Posterior cingulate gyrus (tissue), 11 donors: ENCODE measurements at regions not wholly inside any gene's neighbourhood (a gene's known extent, or its start where the extent isn't known, plus 50 kb on each side); places are given as distances from the start of the nearest gene placed in this dataset.
A peak's percentile ranks its signal among the peaks of the same experiment; 100 is the strongest.
"Not testable (repeated sequence)": the region's sequence is repeated elsewhere in the genome, so short reads cannot be mapped to it uniquely, and the experiment has no call there.

Experiments
- DNase-seq, 10 donors: peaks; one replicate each; pipeline versions ENCODE4 v3.0.0 to v3.0.0-alpha.2; 2020 to 2021; ENCODE audit warnings: mixed read lengths in 3 of 10
- intact Hi-C: fragments of 100-400 bp; cut with DNase I; formaldehyde crosslinking; loops from one replicate; pipeline ENCODE4 v1.15.1; 2023

GRCh38 chr6:7028963-7029362, 78.8 kb upstream of the RREB1 start:
- intact Hi-C loops, DNase-seq: not testable (repeated sequence)

GRCh38 chr6:7030968-7031367, 76.8 kb upstream of the RREB1 start:
- DNase-seq, intact Hi-C loops: not testable (repeated sequence)

DNA sequence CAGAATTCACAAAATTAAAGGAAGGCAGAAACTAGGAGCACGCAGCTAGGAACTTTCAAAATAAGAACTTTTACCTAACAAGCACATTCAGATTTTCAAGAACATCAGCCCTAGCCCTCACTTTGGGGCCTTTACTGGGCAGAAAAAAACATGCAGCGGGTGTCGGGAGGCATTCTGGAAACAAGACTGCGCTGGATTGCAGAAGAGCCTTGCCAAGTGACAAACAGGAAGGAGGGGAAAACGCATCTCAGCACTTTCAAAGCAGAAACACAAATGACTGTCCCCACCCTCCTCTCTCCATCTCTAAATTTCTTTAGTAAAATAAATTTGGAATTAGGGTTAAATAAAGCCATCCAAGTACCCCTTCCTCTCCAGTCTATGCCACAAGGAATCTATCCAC, 74.6 kb upstream of the RREB1 start:
- intact Hi-C loops = no loop called here
- DNase-seq = no peak

DNA sequence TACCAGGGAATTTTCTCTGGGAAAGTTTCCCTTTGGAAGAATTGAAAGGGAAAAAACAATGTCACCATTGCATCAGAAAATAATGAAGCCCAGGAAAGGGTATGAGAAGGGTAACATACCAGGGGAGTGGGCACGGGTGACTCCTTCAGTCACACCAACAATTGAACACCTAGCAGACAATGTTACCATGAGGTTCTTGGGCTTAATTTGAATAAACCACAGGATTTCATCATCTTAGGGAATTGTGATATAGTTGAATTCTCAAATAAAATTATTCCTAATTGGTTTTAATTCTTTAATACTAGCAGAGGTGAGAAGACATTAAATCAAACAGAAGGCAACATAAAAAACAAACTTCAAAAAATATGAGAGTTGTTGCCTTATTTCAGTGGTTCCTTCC, 73.7 kb upstream of the RREB1 start:
- intact Hi-C loops = no loop called here
- DNase-seq = no peak

DNA sequence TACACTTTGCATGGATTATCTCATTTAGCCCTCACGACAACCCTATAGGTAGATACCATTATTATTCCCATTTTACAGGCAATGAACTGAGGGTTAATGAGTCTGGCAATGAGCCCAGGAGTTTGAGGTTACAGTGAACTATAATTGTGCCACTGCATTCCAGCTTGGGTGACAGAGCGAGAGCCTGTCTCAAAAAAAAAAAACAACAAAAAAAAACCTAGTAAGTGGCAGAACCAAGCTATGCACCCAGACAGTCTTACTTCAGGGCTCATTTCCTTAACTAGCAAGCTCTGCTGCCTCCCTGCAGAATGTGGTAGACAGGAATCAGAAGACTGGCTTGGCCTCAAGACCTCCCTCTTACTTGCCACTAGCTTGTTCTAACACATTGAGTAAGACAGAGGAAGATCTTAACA, 71.9 kb upstream of the RREB1 start:
- intact Hi-C loops = no loop called here
- no peak for DNase-seq

GRCh38 chr6:7041511-7042026, 66.2 kb upstream of the RREB1 start:
- intact Hi-C loops = no loop called here
- DNase-seq = no peak

DNA sequence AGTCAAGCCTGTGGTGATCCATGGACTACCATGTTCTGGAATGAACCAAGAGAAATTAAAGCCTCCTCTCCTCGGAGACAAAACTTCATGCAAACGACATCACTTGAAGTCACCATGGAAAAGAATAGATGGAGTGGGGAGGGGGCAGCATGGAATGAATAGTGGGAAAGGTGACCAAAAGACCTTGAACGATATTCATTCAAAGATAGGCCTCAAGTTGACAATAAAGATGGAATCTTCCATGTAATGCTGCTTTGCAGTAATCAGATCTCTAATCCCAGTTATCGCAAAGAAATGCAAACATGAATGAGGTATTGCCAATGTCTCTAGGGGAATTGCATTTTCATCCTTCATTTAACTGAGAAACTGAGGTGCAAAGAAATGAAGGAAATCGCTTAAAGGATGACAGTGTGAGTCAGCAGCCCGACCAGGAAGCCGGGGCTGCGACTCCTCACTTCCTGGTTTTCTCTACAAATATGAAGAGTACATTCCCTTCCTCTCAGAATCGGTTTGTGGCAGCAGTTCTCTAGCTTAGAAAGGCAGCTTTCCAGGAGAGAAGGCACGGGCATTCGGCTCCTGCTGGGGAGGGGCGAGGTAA, 65.6 kb upstream of the RREB1 start:
- no peak for DNase-seq
- intact Hi-C loops = no loop called here

- intact Hi-C loops = no loop called here
- no peak for DNase-seq
These were observed 64.9 kb upstream of the RREB1 start for GRCh38 chr6:7042654-7043545.

- DNase-seq = no peak
- intact Hi-C loops = no loop called here
These were observed 62.4 kb upstream of the RREB1 start for GRCh38 chr6:7045331-7045730.

DNA sequence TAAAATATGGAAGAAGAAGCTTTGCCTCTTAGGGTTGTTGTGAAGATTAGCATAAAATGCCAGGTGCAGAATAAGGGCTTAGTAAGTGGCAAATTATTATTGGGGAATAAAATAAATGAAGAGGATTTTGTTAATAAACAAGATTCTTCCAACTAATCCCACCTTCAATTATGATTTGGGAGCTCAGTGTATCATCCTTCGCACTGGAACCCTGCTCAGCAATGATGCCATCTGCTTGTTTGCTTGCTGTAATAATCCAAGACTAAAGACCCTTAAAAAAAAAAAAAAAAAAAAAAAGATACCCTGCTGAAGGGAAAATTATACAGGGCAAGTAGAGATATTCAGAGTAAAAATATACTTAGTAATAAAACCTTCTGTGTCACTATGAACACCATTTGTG, 62.0 kb upstream of the RREB1 start:
- DNase-seq = no peak
- intact Hi-C loops = no loop called here

DNA sequence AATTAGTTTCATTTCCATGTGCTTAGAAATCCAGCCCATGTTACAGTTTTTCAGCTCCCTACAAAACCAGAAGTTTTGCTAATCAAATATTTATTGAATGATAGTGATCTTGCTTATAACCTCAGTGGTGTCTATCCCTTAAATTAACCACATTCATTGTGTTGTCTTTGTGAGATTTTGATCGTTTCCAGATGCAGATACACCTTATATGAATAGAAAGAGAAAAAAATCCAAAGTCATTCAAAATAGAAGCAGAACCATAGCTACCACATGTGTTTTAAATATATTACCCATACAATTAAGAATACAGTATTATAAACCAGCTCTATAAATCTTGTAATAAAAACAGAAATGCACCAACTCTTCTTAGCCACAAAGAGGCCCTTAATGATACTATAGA, 60.6 kb upstream of the RREB1 start:
- no peak for DNase-seq
- intact Hi-C loops = no loop called here

DNA sequence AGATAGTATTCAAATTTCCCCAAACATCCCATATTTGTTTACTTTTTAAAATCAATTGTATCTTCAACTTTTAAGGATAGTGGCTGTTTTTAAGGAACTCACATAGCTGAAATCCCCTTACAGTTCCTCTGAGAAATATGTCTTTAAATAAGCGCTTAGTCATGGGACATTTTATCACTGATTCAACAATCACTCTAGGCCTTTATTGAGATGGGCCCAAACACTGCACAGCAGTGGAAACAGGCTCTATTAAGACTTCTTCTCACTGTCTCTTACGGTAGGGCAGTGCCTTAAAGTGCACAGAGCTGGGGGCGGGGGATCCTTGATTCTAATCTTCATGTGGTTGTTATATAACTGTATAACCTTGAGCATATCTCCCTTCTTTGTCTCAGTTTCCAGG, 59.8 kb upstream of the RREB1 start:
- DNase-seq = no peak
- intact Hi-C loops = no loop called here

- no peak for DNase-seq
- intact Hi-C loops = no loop called here
These were observed 58.9 kb upstream of the RREB1 start for GRCh38 chr6:7048894-7049293.

DNA sequence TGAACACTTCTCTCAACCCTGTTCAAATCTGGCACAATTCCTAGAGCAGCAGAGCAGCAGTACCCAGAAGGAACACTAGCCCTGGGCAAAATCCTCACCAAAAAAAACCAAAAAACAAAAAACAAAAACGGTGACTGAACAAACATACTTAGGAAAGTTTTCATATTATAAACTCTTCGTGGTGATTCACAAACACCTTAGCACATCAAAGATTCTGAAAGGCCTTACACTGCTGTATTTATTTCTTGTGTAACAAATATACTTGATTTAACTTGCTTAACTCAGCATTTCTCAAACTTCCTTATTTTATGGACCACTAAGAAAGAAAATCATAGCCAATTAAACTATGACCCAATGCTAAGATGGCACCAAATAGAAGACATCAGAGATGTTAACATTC, 57.8 kb upstream of the RREB1 start:
- intact Hi-C loops = no loop called here
- DNase-seq = no peak

DNA sequence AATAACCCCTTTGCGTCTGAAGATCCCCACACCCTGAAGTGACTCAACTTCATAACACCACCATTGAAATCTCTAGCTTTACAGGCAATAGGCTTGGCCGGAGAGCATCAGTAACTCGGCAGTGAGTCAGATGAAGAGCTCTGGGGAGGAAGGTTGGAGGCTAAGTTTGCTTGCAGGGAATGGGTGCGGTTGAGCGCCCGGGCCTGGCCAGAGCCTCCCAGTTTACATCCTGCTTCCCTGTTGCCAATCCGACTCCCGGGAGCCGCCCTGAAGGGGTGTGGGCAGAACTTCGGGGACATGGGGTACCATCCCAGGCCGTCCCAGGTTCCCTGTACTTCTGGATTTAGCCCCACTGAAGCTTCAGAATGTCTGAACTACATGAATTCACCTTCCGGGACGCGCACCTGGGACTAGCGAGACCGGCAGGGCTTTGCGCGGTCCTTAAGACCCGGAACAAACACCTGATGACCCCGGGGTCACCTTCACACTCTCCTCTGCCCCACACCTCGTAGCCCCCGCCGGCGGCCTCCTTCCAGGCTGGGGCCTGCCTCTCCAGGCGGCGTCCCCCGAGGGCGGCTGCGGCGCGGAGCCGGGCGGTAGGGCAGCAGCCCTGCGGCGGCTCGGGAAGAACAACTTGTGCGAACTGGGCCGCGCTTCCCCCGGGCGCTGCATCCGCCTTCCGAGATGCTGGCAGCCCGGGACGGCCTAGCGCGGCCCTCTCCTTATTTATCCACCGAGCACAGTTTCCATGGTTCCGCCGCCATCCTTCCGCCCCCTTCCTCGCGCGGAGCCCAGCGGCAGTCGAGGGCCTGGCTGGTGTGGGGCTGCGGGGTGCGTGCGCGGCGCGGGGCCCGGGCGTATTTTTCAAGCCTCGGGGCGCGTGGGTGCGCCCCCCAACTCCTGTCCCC, 56.6 kb upstream of the RREB1 start:
- intact Hi-C loops = no loop called here
- peak in 4 of 10 donors; percentile 6 to 76 (median 46) for DNase-seq

DNA sequence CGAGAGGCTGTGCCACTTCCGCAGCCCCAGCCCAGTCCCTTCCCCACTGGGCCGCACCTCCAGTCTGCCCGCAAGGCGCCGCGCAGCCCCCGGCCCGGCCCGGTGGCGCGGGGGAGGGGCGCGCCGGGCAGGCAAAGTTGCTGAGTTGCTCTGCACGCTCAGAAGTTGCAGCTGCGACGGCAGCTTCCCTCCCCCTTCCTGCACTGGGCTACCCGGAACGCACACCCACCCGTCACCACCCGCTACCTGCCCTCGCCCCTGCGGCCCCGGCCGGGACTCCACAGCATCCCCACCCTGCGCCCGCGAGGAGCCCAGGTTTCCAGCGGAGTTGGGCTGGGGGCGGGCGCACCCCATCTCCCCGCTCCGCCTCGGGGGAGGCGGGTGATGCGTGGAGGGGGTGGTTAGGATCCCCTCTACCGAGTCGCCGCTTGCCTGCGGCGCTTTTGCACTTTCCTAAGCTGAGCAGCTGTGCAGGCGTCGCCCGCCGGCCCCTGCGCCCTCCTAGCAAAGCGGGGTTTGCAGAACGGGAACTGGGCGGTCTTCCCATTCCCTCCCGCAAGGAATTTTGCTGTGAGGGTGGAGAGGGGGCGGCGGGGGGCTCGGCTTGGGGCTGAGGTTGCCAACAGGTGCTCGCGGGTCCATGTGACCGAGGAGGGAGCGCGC, 55.9 kb upstream of the RREB1 start:
- peak in 3 of 10 donors; percentile 24 to 84 (median 75) for DNase-seq
- intact Hi-C loops = no loop called here

DNA sequence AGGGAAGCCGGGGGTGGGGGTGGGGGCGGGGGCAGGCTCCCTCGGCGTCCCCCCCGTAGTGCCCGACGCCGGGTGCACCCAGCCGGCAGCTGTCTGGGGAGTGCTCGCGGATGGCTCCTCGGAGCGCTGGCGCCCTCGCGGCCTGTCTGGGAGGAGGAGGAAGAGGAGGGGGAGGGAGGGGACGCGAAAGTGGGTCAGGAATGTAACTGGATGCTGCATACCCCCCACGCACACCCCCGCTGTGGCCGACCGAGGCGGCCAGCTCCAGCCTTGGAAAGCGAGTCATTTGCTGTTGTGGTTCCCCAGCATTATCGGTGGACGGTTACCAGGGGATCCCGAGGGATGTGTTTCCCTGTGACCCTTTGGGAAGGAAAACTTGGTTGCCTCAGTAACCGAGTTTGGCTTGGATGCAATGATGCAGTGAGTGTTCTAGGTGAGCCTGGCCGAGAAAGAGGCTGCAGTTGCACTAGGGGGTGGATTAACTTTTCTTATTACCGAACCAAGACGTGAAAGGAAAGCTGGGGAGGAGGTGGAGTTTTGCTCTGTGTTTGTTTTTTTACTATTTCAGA, 55.2 kb upstream of the RREB1 start:
- peak in 8 of 10 donors; percentile 13 to 86 (median 30) for DNase-seq
- intact Hi-C loops = no loop called here

DNA sequence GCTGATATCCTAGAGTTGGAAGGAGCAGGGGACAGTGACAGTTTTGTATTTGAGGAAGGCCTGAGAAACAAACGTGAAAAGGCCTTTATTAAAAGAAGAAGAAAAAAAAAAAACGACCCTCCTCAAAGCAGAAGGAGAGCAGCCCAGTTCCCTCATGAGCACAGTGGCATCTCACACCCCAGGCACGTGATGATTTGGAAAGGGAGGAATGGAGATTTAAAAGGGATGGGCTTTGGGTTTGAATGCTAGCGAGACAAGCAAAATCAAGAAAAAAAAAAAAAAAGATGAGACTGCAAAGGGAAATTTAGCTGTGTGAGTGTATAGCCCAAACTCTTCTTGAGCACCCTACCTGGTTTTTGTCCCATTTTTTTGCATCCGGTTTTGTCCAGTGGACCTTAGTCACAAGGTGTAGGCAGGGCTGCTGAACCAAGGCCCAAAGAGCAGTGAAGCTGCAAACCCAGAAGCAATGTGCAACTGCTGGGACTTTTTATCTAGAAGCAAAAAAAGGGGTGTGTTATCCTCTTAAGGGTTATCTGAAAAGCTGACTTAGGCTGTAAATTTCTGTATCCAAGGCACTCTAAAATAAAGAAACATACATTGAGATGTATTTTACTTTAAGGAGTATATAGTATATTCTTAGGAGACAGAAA, 54.5 kb upstream of the RREB1 start:
- DNase-seq = no peak
- intact Hi-C loops = no loop called here
